ENCODE measurements at regions not wholly inside any gene's neighbourhood (a gene's known extent, or its start where the extent isn't known, plus 50 kb on each side); places are given as distances from the start of the nearest gene placed in this dataset.

GRCh38 chr3:10717756-10718155 lies 98.3 kb upstream of the SLC6A11 start:
- TF ChIP-seq, protein P1, sequence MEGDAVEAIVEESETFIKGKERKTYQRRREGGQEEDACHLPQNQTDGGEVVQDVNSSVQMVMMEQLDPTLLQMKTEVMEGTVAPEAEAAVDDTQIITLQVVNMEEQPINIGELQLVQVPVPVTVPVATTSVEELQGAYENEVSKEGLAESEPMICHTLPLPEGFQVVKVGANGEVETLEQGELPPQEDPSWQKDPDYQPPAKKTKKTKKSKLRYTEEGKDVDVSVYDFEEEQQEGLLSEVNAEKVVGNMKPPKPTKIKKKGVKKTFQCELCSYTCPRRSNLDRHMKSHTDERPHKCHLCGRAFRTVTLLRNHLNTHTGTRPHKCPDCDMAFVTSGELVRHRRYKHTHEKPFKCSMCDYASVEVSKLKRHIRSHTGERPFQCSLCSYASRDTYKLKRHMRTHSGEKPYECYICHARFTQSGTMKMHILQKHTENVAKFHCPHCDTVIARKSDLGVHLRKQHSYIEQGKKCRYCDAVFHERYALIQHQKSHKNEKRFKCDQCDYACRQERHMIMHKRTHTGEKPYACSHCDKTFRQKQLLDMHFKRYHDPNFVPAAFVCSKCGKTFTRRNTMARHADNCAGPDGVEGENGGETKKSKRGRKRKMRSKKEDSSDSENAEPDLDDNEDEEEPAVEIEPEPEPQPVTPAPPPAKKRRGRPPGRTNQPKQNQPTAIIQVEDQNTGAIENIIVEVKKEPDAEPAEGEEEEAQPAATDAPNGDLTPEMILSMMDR (optimal IDR thresholded peaks at IDR 0.05 in 1 of 3, IDR thresholded peaks at IDR 0.05 in 1 of 3, conservative IDR thresholded peaks at IDR 0.05 in 1 of 3; ENCODE audit: extremely low read depth in 1 of 3, insufficient read depth in 2 of 3, low read length in 3 of 3): no peak
- TF ChIP-seq EZH2 (IDR thresholded peaks at IDR 0.05; ENCODE audit: low read length): no peak

All from keratinocyte (primary cell).